ENCODE measurements at regions not wholly inside any gene's neighbourhood (a gene's known extent, or its start where the extent isn't known, plus 50 kb on each side); places are given as distances from the start of the nearest gene placed in this dataset.

- H3K27me3 ChIP-seq (ENCODE audit: control insufficient read depth in 1 of 2, insufficient read depth in 2 of 2, low read length in 2 of 2), result no peaks in the 10 kb centered on the region
- Mint-ChIP-seq H3K9me3 (no peaks in the 10 kb centered on the region), H3K36me3 (ENCODE audit: low read depth) (no peaks in the 10 kb centered on the region), H3K4me1 (ENCODE audit: low read depth) (peaks cover 26% of the 10 kb centered on the region), H3K27ac (no peak overlapping the region), H3K4me3 (no peak overlapping the region), H3K27me3 (no peaks in the 10 kb centered on the region)
- H3K36me3 ChIP-seq (ENCODE audit: insufficient read depth, low read length), result no peaks in the 10 kb centered on the region
- no peaks in the 10 kb centered on the region for H3K9me3 ChIP-seq (ENCODE audit: control insufficient read depth in 1 of 2, insufficient read depth in 1 of 2, low read length in 2 of 2)
- intact Hi-C loops (cut with DNase I, micrococcal nuclease), result no loop called here
- POLR2A ChIA-PET, result no interaction called here
- peaks cover 4% of the 10 kb centered on the region for H3K4me1 ChIP-seq (ENCODE audit: insufficient read depth, low read length)
- no peak for TF ChIP-seq CTCF (IDR thresholded peaks at IDR 0.05)
- no peak overlapping the region for H3K27ac ChIP-seq (ENCODE audit: low read depth in 1 of 2, low read length in 2 of 2)
- DNase-seq (no peak), ATAC-seq (ENCODE audit: poor library complexity) (no peak)
- CTCF ChIA-PET, result no interaction called here
- H3K4me3 ChIP-seq (ENCODE audit: low read length), result no peak overlapping the region
These were observed 265.5 kb upstream of the GRIP1 start for GRCh38 chr12:66944365-66944764.

GRCh38 chr12:66945189-66945817 lies 266.4 kb upstream of the GRIP1 start:
- H3K9me3 ChIP-seq (ENCODE audit: control insufficient read depth in 1 of 2, insufficient read depth in 1 of 2, low read length in 2 of 2), result no peaks in the 10 kb centered on the region
- TF ChIP-seq CTCF (IDR thresholded peaks at IDR 0.05), result no peak
- Mint-ChIP-seq H3K27me3 (no peaks in the 10 kb centered on the region), H3K4me1 (ENCODE audit: low read depth) (peaks cover 23% of the 10 kb centered on the region), H3K9me3 (no peaks in the 10 kb centered on the region), H3K27ac (no peak overlapping the region), H3K4me3 (no peak overlapping the region), H3K36me3 (ENCODE audit: low read depth) (no peaks in the 10 kb centered on the region)
- no peaks in the 10 kb centered on the region for H3K36me3 ChIP-seq (ENCODE audit: insufficient read depth, low read length)
- H3K27me3 ChIP-seq (ENCODE audit: control insufficient read depth in 1 of 2, insufficient read depth in 2 of 2, low read length in 2 of 2), result no peaks in the 10 kb centered on the region
- ChIA-PET POLR2A (no interaction called here), CTCF (no interaction called here)
- intact Hi-C loops (cut with DNase I, micrococcal nuclease), result no loop called here
- no peak for ATAC-seq (ENCODE audit: poor library complexity)
- no peak overlapping the region for H3K27ac ChIP-seq (ENCODE audit: low read depth in 1 of 2, low read length in 2 of 2)
- H3K4me1 ChIP-seq (ENCODE audit: insufficient read depth, low read length), result peaks cover 4% of the 10 kb centered on the region
- H3K4me3 ChIP-seq (ENCODE audit: low read length), result no peak overlapping the region
- DNase-seq, result no peak

- TF ChIP-seq CTCF (IDR thresholded peaks at IDR 0.05), result no peak
- H3K27me3 Mint-ChIP-seq, result no peaks in the 10 kb centered on the region
- no peak overlapping the region for H3K27ac Mint-ChIP-seq
- Histone ChIP-seq H3K4me1 (ENCODE audit: insufficient read depth, low read length) (peaks cover 4% of the 10 kb centered on the region), H3K27ac (ENCODE audit: low read depth in 1 of 2, low read length in 2 of 2) (no peak overlapping the region), H3K9me3 (ENCODE audit: control insufficient read depth in 1 of 2, insufficient read depth in 1 of 2, low read length in 2 of 2) (no peaks in the 10 kb centered on the region), H3K27me3 (ENCODE audit: control insufficient read depth in 1 of 2, insufficient read depth in 2 of 2, low read length in 2 of 2) (no peaks in the 10 kb centered on the region), H3K4me3 (ENCODE audit: low read length) (no peak overlapping the region), H3K36me3 (ENCODE audit: insufficient read depth, low read length) (no peaks in the 10 kb centered on the region)
- intact Hi-C loops (cut with DNase I, micrococcal nuclease), result no loop called here
- POLR2A ChIA-PET, result interaction anchor here (0.7 kb wide), 1 partner anchor 250 kb away, joined by 3 read pairs; no protein-coding TSS in a partner anchor
- no peak for ATAC-seq (ENCODE audit: poor library complexity)
- no peaks in the 10 kb centered on the region for H3K9me3 Mint-ChIP-seq
- CTCF ChIA-PET, result no interaction called here
- no peaks in the 10 kb centered on the region for H3K36me3 Mint-ChIP-seq (ENCODE audit: low read depth)
- DNase-seq, result no peak
- no peak overlapping the region for H3K4me3 Mint-ChIP-seq
- peaks cover 16% of the 10 kb centered on the region for H3K4me1 Mint-ChIP-seq (ENCODE audit: low read depth)
These were observed 268.2 kb upstream of the GRIP1 start for GRCh38 chr12:66947119-66947518.
